HG02571 (cell line): ENCODE measurements at regions not wholly inside any gene's neighbourhood (a gene's known extent, or its start where the extent isn't known, plus 50 kb on each side); places are given as distances from the start of the nearest gene placed in this dataset.

Source experiments
- ATAC-seq: cut with Tn5 transposase; IDR thresholded peaks from one replicate; pipeline ENCODE4 v1.9.1; 2021; ENCODE audit warnings: mild to moderate bottlenecking, moderate library complexity; ENCODE audit not compliant: unreplicated experiment

GRCh38 chr12:24759155-24759554 is 189.7 kb downstream of the BCAT1 start:
- no peak for ATAC-seq

DNA sequence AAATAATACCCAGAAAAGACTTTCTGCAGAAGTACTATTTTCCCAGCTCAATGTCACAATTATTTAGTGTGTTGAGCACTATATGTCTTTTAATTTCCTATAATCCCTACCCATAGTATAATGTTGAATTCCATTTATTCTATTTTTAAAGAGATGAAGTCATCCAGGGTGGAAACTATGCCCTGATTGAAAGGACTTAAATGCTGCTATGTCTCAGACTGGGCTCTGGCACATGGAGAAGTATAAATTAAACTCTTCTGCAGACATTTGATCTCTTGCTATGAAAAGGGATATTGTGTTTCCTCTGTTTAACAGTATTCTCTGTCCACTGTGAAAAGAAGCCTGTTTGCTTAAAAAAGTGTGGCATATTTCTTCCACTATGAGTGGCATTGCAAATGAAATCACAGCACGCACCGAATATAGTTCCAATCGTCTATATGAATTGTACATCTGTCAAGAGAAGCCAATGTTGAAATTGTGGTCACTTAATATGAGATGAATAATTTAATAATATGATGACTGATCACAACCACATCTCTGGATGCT is 192.3 kb downstream of the BCAT1 start:
- ATAC-seq = no peak

DNA sequence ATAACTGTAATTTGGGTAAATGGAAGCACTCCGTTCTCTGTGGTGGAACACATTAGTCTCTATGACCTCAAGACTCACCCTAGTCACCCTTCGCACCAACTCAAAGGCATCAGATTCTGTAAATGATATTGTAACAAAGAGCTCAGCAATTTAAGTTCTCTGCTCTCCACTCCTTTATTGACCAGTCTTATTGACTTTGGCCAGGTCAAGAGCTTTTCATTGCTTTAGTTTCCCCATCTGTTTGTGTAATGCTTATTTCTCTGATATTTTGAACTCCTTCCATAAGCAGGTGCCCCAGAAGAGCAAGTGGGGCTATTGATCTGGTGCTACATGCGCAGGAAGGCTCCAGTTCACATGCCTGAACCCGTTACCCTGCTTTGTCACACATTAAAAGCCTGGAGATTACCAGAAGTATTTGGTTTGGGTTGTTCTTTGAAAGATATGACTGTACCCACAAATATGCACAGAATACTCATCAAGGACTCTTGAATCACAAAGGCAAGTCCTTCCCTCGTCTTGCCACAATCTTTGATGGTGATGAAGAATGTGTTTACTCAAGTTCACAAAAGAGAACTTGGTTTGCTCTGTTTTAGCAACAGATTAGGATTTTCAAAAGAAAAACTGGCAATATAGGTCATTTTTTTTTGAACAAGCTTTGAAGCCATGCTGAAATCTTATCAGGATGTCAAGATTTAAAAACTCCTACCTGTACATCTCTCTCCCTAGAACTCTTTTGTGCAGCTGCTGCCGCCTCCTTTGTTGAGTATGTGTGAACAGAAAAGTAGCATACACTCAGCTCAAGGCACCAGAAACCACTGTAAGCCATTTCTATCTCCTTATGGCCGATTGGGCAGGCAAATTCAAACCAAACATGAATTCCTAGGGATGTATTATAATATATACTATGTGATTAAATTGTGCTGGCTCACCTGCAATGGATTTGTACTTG is 193.9 kb downstream of the BCAT1 start:
- ATAC-seq = no peak

- ATAC-seq = no peak
These were observed 196.0 kb downstream of the BCAT1 start for GRCh38 chr12:24752763-24753462.

GRCh38 chr12:24751181-24751580 is 197.7 kb downstream of the BCAT1 start:
- no peak for ATAC-seq

GRCh38 chr12:24750263-24750662 is 198.6 kb downstream of the BCAT1 start:
- ATAC-seq = no peak

GRCh38 chr12:24749171-24749570 is 199.7 kb downstream of the BCAT1 start:
- no peak for ATAC-seq

DNA sequence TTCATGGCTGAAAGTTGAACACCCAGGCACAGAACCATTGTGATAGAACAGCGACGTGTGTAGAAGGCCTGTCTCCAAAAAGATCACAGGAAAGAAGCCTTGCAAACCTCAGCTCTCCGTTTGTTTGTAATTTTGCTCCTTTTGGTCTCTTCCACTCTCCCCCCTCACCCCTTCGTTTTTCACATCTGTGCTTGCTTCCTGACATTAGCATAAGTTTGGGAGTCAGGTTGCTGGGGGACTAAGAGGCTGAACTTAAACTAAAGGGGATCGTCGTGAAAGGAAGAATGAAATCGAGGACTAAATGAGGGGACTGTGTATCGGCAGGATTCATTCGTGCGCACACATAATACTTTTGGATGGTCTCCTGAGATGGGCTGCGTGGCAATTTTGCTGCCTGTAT is 200.6 kb downstream of the BCAT1 start:
- ATAC-seq = no peak

GRCh38 chr12:24746864-24747263 is 202.0 kb downstream of the BCAT1 start:
- ATAC-seq = no peak

GRCh38 chr12:24746006-24746671 is 202.8 kb downstream of the BCAT1 start:
- no peak for ATAC-seq

- no peak for ATAC-seq
These were observed 204.7 kb downstream of the BCAT1 start for GRCh38 chr12:24743941-24744793.

GRCh38 chr12:24742378-24742777 is 206.5 kb downstream of the BCAT1 start:
- peak; percentile 73 for ATAC-seq

- peak; percentile 68 for ATAC-seq
These were observed 207.7 kb downstream of the BCAT1 start for GRCh38 chr12:24741216-24741615.

DNA sequence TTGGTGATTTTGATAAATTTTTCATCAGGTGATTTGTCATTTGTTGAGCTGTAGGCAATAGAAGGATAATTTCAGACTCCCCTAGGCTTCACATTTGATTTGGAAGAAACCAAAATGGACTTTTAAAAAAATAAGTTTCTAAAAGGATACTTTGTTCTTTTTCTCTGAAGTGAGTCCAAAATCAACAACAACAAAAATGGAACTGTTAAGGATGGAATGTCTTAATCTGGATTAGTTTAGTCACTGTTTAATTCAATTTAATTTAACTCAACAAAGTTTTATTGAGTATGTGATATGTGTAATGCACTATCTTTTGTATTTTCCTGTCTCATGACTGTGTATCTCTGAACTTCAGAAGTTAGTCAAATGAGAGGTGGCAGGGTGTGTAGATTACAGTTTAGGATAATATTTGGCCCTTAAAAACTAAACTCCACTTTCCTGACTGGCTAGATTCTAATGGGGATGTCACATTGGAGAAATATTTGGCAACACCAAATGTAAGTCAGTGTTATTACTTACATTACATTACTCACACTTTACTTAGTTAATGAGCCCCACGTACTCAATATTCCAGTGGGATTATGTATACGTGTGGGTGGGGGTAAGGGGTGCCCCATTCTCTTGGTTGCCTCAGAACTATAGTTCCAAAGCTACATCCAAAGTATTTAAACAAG is 209.7 kb downstream of the BCAT1 start:
- ATAC-seq = no peak

- ATAC-seq = no peak
These were observed 210.5 kb downstream of the BCAT1 start for GRCh38 chr12:24738441-24738840.

DNA sequence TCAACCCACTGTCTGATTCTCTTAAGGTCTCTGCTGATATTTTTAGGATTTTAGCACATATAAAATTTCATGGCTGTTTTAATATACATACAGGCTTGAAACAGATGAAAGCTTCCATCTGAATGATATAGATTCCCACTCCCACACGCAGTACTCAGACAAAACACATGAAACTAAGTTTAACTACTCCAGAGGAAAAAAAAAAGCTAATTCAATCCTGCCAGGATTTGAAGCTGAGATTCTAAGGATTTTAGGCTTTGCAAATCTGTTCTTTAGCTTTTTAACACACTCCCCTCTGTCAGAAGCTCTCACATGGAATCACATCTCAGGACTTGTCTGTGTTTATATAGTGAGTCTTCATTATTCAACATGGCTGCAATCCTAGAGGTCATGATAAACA is 217.3 kb downstream of the BCAT1 start:
- ATAC-seq = no peak

- ATAC-seq = peak; percentile 48
These were observed 218.4 kb downstream of the BCAT1 start for GRCh38 chr12:24730489-24730896.

- ATAC-seq = no peak
These were observed 220.1 kb downstream of the BCAT1 start for GRCh38 chr12:24728826-24729225.

- ATAC-seq = no peak
These were observed 220.5 kb downstream of the BCAT1 start for GRCh38 chr12:24728366-24728765.

DNA sequence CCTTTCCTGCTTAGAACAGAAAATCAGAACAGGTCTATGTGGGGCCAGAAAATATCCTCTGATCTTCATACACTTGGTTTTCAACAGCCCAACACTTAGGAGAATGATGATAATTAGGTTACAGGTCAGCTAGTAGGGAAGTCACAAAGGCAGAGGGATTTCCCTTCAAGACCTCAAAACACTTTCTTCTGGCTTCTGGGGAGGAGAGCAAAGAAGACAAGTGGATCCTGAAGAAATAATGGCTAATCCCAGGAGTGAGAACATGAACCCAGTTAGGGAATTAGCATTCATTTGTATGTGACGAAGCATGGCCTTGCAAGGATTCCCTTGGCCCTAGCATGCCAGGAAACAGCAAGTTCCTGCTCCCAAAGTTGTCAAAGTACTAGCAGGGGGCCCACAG is 223.3 kb downstream of the BCAT1 start:
- ATAC-seq = no peak
